ENCODE measurements at regions not wholly inside any gene's neighbourhood (a gene's known extent, or its start where the extent isn't known, plus 50 kb on each side); places are given as distances from the start of the nearest gene placed in this dataset.

DNA sequence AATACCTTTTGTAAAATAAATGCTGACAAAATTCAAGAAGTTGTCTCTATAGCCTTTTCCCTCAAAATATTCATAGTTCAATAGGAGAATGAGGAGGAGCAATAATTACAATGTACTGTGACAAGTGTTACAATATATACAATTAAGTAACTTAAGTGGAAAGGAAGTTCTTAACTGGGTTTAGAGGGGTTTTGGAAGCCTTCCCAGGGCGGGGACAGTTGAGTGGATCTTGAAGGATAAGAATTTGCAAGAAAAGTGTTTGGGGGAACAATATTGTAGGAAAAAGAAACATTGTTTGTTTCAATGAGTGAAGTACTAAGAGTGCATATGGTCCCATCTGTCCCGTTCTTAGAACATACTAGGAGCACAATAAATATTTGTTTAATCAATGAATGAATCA, 165.2 kb upstream of the PLSCR5 start:
- TF ChIP-seq POLR2A (IDR thresholded peaks at IDR 0.05): no peak
- TF ChIP-seq, protein P1, sequence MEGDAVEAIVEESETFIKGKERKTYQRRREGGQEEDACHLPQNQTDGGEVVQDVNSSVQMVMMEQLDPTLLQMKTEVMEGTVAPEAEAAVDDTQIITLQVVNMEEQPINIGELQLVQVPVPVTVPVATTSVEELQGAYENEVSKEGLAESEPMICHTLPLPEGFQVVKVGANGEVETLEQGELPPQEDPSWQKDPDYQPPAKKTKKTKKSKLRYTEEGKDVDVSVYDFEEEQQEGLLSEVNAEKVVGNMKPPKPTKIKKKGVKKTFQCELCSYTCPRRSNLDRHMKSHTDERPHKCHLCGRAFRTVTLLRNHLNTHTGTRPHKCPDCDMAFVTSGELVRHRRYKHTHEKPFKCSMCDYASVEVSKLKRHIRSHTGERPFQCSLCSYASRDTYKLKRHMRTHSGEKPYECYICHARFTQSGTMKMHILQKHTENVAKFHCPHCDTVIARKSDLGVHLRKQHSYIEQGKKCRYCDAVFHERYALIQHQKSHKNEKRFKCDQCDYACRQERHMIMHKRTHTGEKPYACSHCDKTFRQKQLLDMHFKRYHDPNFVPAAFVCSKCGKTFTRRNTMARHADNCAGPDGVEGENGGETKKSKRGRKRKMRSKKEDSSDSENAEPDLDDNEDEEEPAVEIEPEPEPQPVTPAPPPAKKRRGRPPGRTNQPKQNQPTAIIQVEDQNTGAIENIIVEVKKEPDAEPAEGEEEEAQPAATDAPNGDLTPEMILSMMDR (IDR thresholded peaks at IDR 0.05): no peak

All from right lobe of liver (tissue), 4 donors.